Progenitor cell of endocrine pancreas (in vitro differentiated cells): ENCODE measurements at regions not wholly inside any gene's neighbourhood (a gene's known extent, or its start where the extent isn't known, plus 50 kb on each side); places are given as distances from the start of the nearest gene placed in this dataset.

Experiments used
- DNase-seq: peaks from one replicate; pipeline ENCODE4 v3.0.0; 2021; ENCODE audit warnings: low spot score; ENCODE audit not compliant: unreplicated experiment
- H3K27ac Mint-ChIP-seq: 2 replicates; pipeline ENCODE4 v1.8.0; 2021; ENCODE audit warnings: mild to moderate bottlenecking, moderate library complexity, mixed read lengths
- H3K27me3 Mint-ChIP-seq: 2 replicates; pipeline ENCODE4 v1.8.0; 2021; ENCODE audit warnings: mixed read lengths
- H3K36me3 Mint-ChIP-seq: 2 replicates; pipeline ENCODE4 v1.8.0; 2022; ENCODE audit warnings: mixed read lengths; ENCODE audit not compliant: insufficient read depth
- H3K4me1 Mint-ChIP-seq: 2 replicates; pipeline ENCODE4 v1.8.0; 2021; ENCODE audit warnings: low read depth, mixed read lengths
- H3K4me3 Mint-ChIP-seq: 2 replicates; pipeline ENCODE4 v1.8.0; 2021; ENCODE audit warnings: low read depth, mild to moderate bottlenecking, moderate library complexity, mixed read lengths
- H3K9me3 Mint-ChIP-seq: 2 replicates; pipeline ENCODE4 v1.8.0; 2021; ENCODE audit warnings: low read depth, mixed read lengths
- CTCF ChIP-seq: fragments of 200-600 bp; sonication (generic); IDR thresholded peaks from one replicate; pipeline ENCODE4 v1.5.0; 2021; ENCODE audit warnings: antibody characterized with exemption, mild to moderate bottlenecking; ENCODE audit not compliant: unreplicated experiment

GRCh38 chr2:67526283-67526682 lies 129.2 kb downstream of the ETAA1 start:
- no peak for TF ChIP-seq CTCF
- DNase-seq = no peak
- no peak overlapping the region for H3K27ac Mint-ChIP-seq
- no peaks in the 10 kb centered on the region for H3K27me3 Mint-ChIP-seq
- H3K4me1 Mint-ChIP-seq = no peaks in the 10 kb centered on the region
- H3K36me3 Mint-ChIP-seq = peaks cover 3% of the 10 kb centered on the region
- H3K4me3 Mint-ChIP-seq = no peak overlapping the region
- peaks cover 11% of the 10 kb centered on the region for H3K9me3 Mint-ChIP-seq

- no peak overlapping the region for H3K27ac Mint-ChIP-seq
- no peaks in the 10 kb centered on the region for H3K4me1 Mint-ChIP-seq
- peaks cover 3% of the 10 kb centered on the region for H3K36me3 Mint-ChIP-seq
- H3K9me3 Mint-ChIP-seq = peaks cover 11% of the 10 kb centered on the region
- no peak overlapping the region for H3K4me3 Mint-ChIP-seq
- no peak for TF ChIP-seq CTCF
- H3K27me3 Mint-ChIP-seq = no peaks in the 10 kb centered on the region
- DNase-seq = no peak
Observed at GRCh38 chr2:67528320-67528719, 131.2 kb downstream of the ETAA1 start.

- no peaks in the 10 kb centered on the region for H3K4me1 Mint-ChIP-seq
- no peak overlapping the region for H3K4me3 Mint-ChIP-seq
- peaks cover 3% of the 10 kb centered on the region for H3K36me3 Mint-ChIP-seq
- no peak for DNase-seq
- TF ChIP-seq CTCF = no peak
- H3K27me3 Mint-ChIP-seq = no peaks in the 10 kb centered on the region
- H3K27ac Mint-ChIP-seq = no peak overlapping the region
- peaks cover 8% of the 10 kb centered on the region for H3K9me3 Mint-ChIP-seq
Observed at GRCh38 chr2:67532387-67532786, 135.3 kb downstream of the ETAA1 start.

- Mint-ChIP-seq H3K4me1 (no peaks in the 10 kb centered on the region), H3K27ac (no peak overlapping the region), H3K27me3 (no peaks in the 10 kb centered on the region), H3K36me3 (no peaks in the 10 kb centered on the region), H3K9me3 (peaks cover 22% of the 10 kb centered on the region), H3K4me3 (no peak overlapping the region)
- no peak for TF ChIP-seq CTCF
- no peak for DNase-seq
Observed at GRCh38 chr2:67534745-67535144, 137.6 kb downstream of the ETAA1 start.

- no peak overlapping the region for H3K4me3 Mint-ChIP-seq
- peaks cover 2% of the 10 kb centered on the region for H3K36me3 Mint-ChIP-seq
- peaks cover 30% of the 10 kb centered on the region for H3K9me3 Mint-ChIP-seq
- no peak overlapping the region for H3K27ac Mint-ChIP-seq
- H3K4me1 Mint-ChIP-seq = no peaks in the 10 kb centered on the region
- no peak for TF ChIP-seq CTCF
- DNase-seq = no peak
- H3K27me3 Mint-ChIP-seq = no peaks in the 10 kb centered on the region
Observed at GRCh38 chr2:67540962-67541361, 143.8 kb downstream of the ETAA1 start.
